ENCODE measurements at regions not wholly inside any gene's neighbourhood (a gene's known extent, or its start where the extent isn't known, plus 50 kb on each side); places are given as distances from the start of the nearest gene placed in this dataset.

DNA sequence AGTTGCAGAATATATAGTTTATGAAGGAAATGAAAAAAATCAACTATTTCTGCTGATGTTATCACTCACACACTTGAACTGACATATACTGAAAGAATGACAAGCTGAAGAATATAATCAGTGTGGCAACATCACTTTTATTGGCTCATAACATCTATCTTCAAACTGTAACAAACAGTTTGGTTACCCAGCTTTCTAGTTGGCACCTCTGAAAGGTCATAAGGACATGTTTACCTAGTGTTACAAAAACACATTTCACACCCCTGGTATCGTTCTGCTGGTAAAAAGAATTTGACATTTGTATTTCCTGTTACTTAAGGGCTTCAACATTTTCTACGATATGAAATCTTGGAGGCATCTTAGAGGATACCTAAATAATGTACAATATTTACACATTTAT lies 1267.0 kb upstream of the NCAM2 start:
- DNase-seq = no peak

DNA sequence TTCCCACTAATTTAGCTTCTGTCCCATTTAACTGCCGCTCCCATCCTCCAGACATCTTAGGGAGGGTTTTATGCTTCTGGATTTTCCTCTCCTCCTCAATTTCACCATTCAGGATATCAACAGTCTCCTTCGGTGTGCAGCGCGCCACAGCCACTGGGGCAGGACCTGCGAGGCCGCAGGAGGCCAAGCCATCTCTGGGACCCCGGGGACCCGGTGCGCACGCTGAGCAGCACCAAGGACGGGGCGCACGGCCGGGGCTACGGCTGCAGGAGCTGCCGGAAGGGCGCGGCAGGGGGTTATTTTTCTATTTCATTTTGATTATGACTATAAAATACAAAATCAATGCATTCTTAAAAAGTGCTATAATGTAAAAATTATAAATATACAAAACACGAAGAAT lies 1238.4 kb upstream of the NCAM2 start:
- no peak for DNase-seq

GRCh38 chr21:19767546-19767945 lies 1230.7 kb upstream of the NCAM2 start:
- DNase-seq = no peak

DNA sequence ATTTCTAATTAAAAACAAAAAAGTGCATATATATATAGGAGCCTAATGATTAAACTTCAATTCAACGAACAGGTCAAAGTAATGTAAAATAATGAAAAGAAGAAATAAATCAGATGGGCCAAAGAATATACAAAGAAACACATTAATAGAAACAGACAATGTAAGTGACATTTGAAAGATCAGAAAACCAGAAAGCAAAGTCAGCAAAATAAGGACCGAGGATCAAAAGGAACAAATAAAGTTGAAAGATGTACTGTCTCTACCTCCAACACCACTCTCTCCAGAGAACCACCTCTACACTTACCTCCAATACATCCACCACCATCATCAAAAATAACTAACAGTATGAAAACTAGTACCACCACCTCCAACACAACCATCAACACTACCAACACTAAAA lies 1226.3 kb upstream of the NCAM2 start:
- DNase-seq = no peak

- no peak for DNase-seq
Observed at GRCh38 chr21:19776076-19776475, 1222.1 kb upstream of the NCAM2 start.

- DNase-seq = no peak
Observed at GRCh38 chr21:19781881-19782652, 1216.1 kb upstream of the NCAM2 start.

- no peak for DNase-seq
Observed at GRCh38 chr21:19785941-19786340, 1212.3 kb upstream of the NCAM2 start.

- no peak for DNase-seq
Observed at GRCh38 chr21:19792004-19792403, 1206.2 kb upstream of the NCAM2 start.

DNA sequence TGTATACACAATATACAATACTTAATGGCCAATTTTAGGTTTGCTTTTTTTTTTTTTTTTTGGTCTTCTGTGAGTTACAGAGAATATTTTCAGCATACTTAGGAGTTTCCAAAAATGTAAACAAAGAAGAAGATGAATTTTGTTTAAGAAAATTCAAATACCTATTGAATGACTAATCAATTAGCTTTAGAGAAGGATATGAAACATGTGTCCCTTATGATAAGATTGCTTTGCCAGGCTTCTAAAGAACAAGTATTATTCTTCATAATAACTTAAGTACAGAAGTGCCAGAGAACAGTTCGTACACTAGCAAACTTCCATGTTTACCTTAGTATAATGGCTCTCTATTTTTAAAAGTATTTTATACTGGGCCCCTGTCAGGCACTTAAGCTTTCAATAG lies 1191.0 kb upstream of the NCAM2 start:
- no peak for DNase-seq

DNA sequence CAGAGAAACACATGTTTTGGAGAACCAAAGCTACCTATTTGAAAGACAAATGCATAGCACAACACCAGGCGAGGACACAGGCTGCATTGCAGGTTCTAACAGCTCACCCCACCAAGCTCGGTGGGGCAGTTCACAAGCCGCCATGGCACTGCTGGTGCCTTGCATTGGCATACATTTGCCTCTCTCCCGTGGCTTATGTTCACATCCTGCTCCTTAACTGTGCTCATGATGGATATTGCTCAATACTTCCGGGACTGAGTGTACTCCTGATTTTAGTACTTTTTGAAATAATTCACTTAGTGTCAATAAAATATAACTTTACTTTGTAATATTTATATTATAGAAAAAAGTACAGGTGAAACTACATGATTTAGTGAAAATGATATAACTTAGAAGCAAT lies 1187.4 kb upstream of the NCAM2 start:
- DNase-seq = no peak

GRCh38 chr21:19830446-19830845 lies 1167.8 kb upstream of the NCAM2 start:
- no peak for DNase-seq

DNA sequence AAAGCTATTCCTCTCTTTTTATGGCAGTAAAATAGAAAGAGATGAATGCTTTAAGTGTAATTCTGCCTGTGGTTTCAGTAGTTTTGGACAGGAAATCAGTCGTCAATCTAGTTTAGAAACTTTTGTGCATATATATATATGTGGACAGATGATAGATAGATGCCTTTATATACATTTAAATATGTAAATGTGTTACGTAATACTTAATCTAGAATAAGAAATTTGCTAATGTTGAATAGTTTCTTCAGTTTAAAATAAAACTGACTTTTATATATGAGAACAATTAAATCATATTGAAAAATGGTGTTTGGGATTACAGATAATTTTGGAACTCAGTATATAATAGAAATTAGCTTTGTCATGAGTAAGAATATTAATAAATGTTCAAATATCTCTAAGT lies 1165.7 kb upstream of the NCAM2 start:
- no peak for DNase-seq

DNA sequence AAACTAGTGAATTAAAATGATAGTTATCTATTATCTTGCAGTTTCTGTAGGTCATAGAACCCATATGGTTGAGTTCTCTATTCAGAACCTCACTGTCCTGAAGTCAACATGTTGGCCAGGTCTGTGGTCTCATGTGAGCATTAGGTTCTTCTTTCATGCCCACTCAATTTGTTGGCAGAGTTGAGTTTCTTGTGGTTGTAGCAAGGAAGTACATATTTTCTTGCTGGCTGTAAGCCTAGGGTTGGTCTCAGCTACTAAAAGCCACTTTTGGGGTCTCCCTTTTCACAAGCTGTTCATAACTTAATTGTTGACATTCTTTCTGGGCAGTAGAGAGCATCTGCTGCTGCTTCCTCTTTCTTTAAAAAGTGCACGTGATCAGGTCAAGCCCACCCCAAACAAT lies 1165.1 kb upstream of the NCAM2 start:
- no peak for DNase-seq

- no peak for DNase-seq
Observed at GRCh38 chr21:19842601-19843000, 1155.6 kb upstream of the NCAM2 start.

- no peak for DNase-seq
Observed at GRCh38 chr21:19844334-19844733, 1153.9 kb upstream of the NCAM2 start.

DNA sequence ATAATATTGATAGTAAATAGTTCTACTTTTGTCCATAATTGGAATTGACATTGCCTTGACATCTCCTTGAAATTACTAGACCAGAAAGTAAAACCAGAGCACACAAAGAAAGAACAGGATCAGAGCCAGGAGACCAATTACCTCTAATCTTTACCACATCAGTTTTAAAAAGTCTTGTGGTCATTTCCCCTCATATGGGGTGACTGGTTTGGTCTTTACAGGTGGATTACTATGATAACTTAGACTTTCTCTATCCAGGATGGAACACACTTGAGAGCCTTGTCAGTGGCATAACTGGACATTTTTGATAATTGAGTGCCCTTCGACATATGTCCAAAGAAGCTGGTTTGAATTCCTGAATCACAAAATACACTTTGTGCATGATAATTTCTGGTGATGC lies 1148.1 kb upstream of the NCAM2 start:
- no peak for DNase-seq

GRCh38 chr21:19853061-19853460 lies 1145.1 kb upstream of the NCAM2 start:
- DNase-seq = no peak

DNA sequence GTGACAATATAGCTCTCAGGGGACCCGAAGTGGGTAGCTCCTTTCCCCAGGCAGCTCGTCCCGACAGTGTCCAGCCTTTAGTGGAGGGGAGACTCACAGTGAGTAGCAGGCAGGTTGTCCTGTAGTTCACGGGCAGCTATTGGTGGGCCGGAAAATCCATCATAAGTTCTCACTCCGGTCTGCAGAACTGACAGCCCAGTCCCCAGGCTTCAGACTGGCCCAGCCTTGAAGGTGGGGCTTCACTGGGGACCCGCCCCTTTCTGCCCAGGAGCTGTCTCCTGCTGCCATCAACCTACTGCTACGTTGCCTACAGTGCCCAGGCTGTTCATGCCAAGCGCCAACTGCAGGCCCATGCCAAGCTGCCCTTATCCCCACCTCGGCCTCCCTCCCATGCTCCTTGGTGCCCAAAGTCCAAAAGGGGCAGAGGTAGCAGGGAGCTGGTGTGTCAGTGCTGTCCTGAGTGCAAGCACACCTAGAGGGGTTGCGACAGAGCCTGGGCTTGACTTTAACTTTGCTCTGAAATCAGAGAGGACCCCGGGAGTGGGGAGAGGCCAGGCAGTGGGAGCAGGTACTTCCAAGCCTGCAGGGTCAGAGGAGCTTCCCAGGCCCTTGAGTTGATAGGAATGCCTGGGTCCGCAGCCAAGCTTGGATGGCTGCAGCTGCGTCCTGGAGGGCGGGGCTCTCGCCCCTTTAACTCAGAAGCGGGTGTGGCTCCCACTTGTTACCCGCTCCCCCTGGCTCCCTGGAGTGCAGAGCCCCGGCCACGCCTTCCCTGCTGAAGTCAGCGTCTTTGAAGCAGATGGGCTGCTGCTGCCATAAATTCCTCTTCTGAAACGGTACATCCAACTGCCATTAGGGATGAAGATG lies 1144.3 kb upstream of the NCAM2 start:
- DNase-seq = no peak

DNA sequence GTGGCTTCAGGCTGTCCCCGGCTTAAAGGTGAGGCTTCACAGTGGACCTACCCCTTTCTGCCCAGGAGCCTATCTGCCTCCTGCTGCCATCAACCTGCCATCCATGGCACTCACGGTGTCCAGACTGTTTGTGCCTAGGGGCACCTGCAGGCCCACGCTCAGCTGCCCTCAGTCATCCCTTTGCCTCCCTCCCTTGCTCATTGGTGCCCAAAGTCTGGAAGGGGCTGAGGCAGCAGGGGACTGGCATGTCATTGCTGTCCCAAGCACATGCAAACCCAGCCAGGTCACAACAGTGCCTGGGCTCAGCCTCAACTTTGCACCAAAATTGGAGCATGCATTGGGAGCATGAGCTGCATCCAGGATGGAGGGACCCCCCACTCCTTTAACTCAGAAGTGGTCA lies 1142.7 kb upstream of the NCAM2 start:
- DNase-seq = no peak

DNA sequence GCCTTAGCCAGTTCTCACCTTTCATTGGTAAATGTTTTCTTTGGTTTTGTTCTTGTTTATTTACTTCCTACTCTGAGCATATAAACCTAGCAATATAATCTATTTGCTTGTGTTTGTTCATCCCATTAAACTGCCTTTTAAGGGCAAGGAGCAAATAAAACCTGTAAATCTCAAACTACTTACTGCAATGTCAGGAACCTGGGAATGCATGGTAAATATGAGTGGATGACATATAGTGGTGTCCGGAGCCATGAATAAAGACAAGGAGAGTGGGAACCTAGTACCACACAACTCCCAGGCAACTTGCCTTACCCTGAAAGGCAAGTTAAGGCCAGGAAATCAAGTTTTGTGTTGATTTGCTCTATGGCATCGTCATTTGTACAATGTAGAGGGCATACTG lies 1133.7 kb upstream of the NCAM2 start:
- no peak for DNase-seq

- no peak for DNase-seq
Observed at GRCh38 chr21:19870682-19871081, 1127.5 kb upstream of the NCAM2 start.

GRCh38 chr21:19874521-19874920 lies 1123.7 kb upstream of the NCAM2 start:
- no peak for DNase-seq

DNA sequence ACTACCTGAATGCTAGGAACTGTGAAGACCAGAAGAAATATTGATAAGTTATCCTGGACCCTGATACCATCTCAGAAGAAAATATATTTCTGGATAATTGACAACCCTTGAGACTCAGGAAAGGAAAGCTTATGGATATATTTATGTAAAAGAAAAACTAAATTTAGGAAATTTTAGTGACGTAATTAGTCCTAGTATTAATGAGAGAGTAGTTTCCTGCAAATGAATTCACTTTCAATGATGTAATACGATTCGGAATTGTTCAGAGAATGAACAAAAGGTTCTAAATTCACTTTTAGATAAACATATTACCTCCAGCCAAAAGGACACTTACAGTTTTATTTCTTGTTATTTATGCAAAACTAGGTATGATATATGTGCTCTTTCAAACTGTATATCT lies 1120.1 kb upstream of the NCAM2 start:
- DNase-seq = no peak

DNA sequence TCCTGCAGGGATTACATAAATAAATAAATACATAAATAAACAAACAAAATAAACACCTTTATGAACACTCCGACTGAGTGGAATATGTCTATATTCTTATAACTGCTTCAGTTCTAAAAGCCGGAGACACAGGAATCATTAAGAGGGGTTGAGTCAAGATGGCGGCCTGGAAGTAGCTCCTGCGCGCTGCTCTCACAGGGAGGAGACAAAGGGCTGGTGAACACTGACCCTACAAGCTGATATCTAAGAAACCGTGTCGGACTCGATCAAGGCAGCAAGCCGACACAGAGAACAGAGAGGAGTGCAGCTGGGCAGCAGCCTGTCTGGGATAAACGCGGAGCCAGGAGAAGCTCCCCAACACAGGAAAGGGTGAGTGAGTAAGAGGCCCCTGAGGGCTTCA lies 1098.6 kb upstream of the NCAM2 start:
- DNase-seq = no peak

DNA sequence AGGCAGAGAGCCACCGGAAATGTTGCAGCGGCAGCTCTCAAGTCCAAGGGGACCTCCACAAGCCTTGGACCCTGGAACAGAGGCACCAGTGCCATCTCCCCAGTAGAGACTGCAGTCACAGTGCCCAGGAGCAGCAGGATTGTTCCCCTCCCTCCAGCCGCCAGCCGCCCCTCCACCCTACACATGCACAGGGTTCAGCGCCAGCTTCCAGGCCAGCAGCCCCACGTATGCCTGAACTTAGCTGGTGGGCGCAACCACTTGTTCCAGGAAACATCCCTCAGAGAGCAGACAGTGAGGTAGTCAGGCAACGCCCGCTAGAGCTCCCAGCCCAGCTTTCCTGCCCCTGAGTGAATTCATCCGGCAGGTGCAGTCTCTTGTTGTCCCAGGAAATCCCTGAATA lies 1098.1 kb upstream of the NCAM2 start:
- DNase-seq = no peak
